Naive B cell (primary cell): ENCODE measurements at regions not wholly inside any gene's neighbourhood (a gene's known extent, or its start where the extent isn't known, plus 50 kb on each side); places are given as distances from the start of the nearest gene placed in this dataset.

Source experiments
- ATAC-seq, 2 donors: fragments of 150-1000 bp; cut with Tn5 transposase; 2 replicates each; pipeline ENCODE4 v1.10.0; 2021; ENCODE audit warnings: low read depth in 2 of 2, mild to moderate bottlenecking in 2 of 2, moderate library complexity in 2 of 2
- DNase-seq: peaks from one replicate; pipeline ENCODE4 v3.0.0; 2022
- H3K27ac Mint-ChIP-seq, 6 donors: one replicate each; pipeline ENCODE4 v1.8.0; 2020 to 2022; ENCODE audit warnings: mild to moderate bottlenecking in 6 of 6, mixed read lengths in 6 of 6, moderate library complexity in 5 of 6, inconsistent platforms in 2 of 6
- H3K27me3 Mint-ChIP-seq, 3 donors: one replicate each; pipeline ENCODE4 v1.8.0; 2021 to 2022; ENCODE audit warnings: mixed read lengths in 3 of 3, mild to moderate bottlenecking in 1 of 3
- H3K36me3 Mint-ChIP-seq, 2 donors: one replicate each; pipeline ENCODE4 v1.8.0; 2020 to 2022; ENCODE audit warnings: mixed read lengths in 2 of 2, inconsistent platforms in 1 of 2, mild to moderate bottlenecking in 1 of 2
- H3K4me1 Mint-ChIP-seq, 3 donors: one replicate each; pipeline ENCODE4 v1.8.0; 2020 to 2022; ENCODE audit warnings: mixed read lengths in 3 of 3, inconsistent platforms in 1 of 3, mild to moderate bottlenecking in 1 of 3, moderate library complexity in 1 of 3
- H3K4me3 Mint-ChIP-seq, 8 donors: one replicate each; pipeline ENCODE4 v1.8.0; 2020 to 2022; ENCODE audit warnings: mild to moderate bottlenecking in 8 of 8, mixed read lengths in 8 of 8, moderate library complexity in 8 of 8, inconsistent platforms in 2 of 8
- H3K9me3 Mint-ChIP-seq, 7 donors: one replicate each; pipeline ENCODE4 v1.8.0; 2020 to 2022; ENCODE audit warnings: mixed read lengths in 7 of 7, mild to moderate bottlenecking in 5 of 7, inconsistent platforms in 2 of 7, moderate library complexity in 1 of 7

DNA sequence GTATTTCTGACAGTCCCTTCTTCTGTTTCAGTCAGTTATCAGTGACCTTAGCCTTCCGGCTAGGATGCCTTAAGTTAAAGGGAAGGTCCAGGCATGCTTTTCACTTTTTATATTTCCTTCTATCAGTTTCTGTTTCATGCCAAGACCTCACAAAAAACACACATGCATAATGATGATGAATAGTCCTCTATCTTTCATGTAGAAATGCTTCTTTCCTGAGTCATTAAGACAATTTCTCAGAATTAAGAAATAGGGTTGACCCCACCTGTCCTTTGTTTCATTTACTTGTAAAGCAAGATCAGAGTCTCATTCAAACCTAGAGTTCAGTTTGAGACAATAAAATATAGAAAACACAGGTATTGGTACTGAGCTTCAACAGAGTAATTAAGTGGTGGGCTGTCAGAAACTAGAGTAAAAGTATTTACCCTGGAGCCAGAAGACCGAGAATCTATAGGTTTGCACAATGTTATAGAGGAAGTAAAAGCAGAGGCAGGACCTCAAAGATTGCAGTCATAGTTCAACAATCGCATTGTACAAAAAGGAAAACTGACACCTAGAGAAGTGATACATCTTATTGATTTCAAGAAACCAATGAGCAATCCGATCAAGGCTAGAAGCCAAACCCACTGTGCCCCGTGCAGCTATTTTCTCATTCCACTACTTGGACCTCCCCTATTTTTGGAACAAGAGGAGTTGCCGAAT lies 118.7 kb upstream of the PUM3 start:
- H3K27ac Mint-ChIP-seq = no peak overlapping the region
- H3K9me3 Mint-ChIP-seq = peaks cover 0 to 2% (median 0%) of the 10 kb centered on the region in 7 donors

DNA sequence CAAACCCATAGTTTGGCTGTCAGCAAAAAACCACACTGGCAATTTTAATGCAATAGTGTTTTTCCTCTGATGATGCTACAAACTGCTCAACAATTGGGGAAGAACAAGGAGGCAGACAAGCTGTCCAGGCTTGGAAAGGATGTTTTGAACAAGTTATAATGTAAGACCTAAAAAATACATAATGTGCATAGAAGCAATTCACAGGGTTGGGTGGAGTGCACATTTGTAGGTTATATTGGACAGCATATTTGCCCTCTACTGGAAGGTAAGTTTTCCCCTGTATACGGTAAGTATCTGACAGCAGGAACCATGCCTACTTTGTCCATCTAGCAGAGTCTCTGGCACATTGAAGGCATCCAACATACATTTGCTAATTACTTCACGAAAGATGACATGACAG lies 114.3 kb upstream of the PUM3 start:
- H3K4me1 Mint-ChIP-seq = no peaks in the 10 kb centered on the region
- H3K27ac Mint-ChIP-seq = no peak overlapping the region
- H3K27me3 Mint-ChIP-seq = peaks cover 0 to 11% (median 9%) of the 10 kb centered on the region in 3 donors
- H3K9me3 Mint-ChIP-seq = peaks cover 0 to 2% (median 0%) of the 10 kb centered on the region in 7 donors
- ATAC-seq = no peak
- no peak for DNase-seq
- H3K36me3 Mint-ChIP-seq = no peaks in the 10 kb centered on the region
- no peak overlapping the region for H3K4me3 Mint-ChIP-seq

More for the DNA sequence above, 118.7 kb upstream of the PUM3 start:
- ATAC-seq = no peak
- Mint-ChIP-seq H3K36me3 (no peaks in the 10 kb centered on the region), H3K4me3 (no peak overlapping the region), H3K27me3 (peaks cover 0 to 6% (median 4%) of the 10 kb centered on the region in 3 donors), H3K4me1 (no peaks in the 10 kb centered on the region)
- DNase-seq = no peak

DNA sequence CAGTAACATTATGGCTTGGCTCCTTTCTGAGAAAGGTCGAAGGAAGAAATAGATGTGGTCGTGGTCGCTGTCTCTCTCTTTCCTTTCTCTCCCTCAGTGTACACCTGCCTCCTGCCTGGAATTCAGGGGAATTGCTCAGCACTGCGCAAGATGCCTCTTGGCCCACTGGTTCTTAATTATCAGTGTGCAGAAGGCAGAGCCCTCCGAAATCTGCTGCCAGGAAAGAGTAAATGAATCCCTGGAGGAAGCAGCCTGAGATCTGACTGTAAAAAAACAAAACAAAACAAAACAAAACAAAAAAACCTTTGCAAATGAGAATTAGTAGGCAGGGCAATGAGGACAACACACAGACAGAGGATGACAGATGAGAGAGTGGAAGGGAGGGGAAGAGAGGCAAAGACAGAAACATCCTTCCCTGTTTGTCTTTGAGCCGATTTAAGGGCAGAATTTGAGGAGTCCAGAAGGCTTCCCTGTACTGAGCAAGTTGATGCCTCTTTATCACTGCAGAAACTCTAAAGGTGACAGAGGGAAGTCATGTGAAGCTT lies 113.8 kb upstream of the PUM3 start:
- Mint-ChIP-seq H3K4me3 (no peak overlapping the region), H3K27me3 (peaks cover 0 to 11% (median 9%) of the 10 kb centered on the region in 3 donors), H3K27ac (no peak overlapping the region), H3K4me1 (no peaks in the 10 kb centered on the region), H3K36me3 (no peaks in the 10 kb centered on the region), H3K9me3 (peaks cover 0 to 2% (median 0%) of the 10 kb centered on the region in 7 donors)
- DNase-seq = no peak
- no peak for ATAC-seq

DNA sequence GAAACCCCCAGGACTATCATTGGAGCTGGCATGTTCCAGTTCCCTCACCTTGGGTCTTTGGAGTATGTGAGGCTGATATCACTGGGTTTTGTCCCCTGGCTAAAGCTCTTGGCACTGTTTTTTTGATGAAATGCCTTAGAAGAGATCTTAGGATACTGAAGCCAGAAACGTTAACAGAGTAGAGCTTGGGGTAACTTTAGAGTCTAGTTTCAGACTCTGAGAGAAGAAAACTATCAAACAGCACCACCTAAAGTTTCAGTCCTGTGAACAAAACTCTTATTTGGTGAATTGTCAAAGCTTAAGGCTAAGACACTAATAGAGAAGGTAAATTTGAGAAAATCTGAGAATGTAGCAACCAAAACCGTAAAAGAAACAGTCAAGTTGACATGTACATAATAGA lies 111.7 kb upstream of the PUM3 start:
- peaks cover 0 to 2% (median 0%) of the 10 kb centered on the region in 7 donors for H3K9me3 Mint-ChIP-seq
- peaks cover 0 to 16% (median 11%) of the 10 kb centered on the region in 3 donors for H3K27me3 Mint-ChIP-seq
- DNase-seq (no peak), ATAC-seq (no peak)
- H3K36me3 Mint-ChIP-seq = no peaks in the 10 kb centered on the region
- no peak overlapping the region for H3K27ac Mint-ChIP-seq
- no peak overlapping the region for H3K4me3 Mint-ChIP-seq
- no peaks in the 10 kb centered on the region for H3K4me1 Mint-ChIP-seq

DNA sequence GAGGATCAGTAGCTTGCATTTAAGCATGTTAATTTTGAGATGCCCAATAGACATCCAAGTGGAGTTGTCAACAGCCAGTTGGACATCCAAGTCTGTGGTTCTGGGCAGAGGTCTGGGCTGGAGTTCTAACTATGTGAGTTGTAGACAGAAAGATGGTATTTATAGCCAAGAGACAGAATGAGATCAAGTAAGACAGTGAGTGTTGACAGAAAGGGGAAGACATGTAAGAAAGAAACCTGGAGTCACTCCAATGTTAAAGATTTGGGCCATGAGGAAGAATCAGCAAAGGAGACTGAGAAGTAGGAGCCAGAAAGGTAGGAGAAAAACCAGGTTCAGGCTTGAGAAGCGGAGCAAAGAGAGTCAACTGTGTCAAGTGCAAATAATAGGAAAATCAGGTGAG lies 95.5 kb upstream of the PUM3 start:
- no peak for ATAC-seq
- peaks cover 0 to 17% (median 4%) of the 10 kb centered on the region in 3 donors for H3K27me3 Mint-ChIP-seq
- no peak for DNase-seq
- no peaks in the 10 kb centered on the region for H3K4me1 Mint-ChIP-seq
- H3K36me3 Mint-ChIP-seq = no peaks in the 10 kb centered on the region
- no peak overlapping the region for H3K27ac Mint-ChIP-seq
- H3K4me3 Mint-ChIP-seq = no peak overlapping the region
- H3K9me3 Mint-ChIP-seq = peaks cover 0 to 10% (median 0%) of the 10 kb centered on the region in 7 donors

DNA sequence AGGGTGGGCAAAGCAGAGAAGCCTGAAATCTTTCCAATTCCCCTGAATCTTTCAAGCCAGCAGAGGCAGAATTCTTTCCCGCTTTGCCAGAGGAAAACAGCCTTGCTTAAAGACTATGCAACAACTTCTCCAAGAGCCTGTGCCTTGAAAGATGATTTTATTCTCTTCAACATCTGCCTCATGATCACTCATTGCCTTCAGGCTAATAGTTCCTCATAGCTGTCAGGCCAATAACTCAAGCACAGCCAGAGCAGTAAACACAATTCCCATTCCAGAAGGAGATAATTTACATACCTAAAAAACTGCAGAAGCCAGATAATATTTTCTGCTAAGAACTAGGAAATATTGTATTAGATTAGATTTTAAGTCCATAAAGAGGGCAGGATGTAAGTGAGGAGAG lies 92.3 kb upstream of the PUM3 start:
- Mint-ChIP-seq H3K4me1 (no peaks in the 10 kb centered on the region), H3K9me3 (peaks cover 0 to 4% (median 0%) of the 10 kb centered on the region in 7 donors), H3K27ac (no peak overlapping the region), H3K36me3 (no peaks in the 10 kb centered on the region), H3K4me3 (no peak overlapping the region), H3K27me3 (peaks cover 0 to 10% (median 2%) of the 10 kb centered on the region in 3 donors)
- DNase-seq (no peak), ATAC-seq (no peak)

DNA sequence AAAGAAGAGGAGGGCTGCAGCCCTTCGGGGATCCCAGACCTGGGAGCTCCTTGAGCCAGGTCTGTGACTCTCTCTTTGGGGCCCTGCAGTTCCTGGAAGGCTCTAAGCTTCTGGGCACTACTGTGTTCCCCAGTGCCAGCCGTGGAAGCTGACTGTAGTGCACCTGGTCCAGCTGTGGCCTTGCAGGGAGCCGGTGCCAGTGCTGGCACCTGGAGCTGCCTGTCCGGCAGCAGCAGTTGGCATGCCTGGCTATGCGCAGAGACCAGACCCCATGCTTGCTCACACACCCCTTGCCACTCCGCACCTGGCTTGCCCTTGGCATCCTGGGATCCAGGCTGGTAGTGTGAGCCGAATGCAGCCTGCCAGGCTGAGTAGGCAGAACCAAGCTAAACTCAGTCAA lies 91.0 kb upstream of the PUM3 start:
- Mint-ChIP-seq H3K27ac (no peak overlapping the region), H3K4me3 (no peak overlapping the region), H3K9me3 (peaks cover 0 to 3% (median 0%) of the 10 kb centered on the region in 7 donors), H3K27me3 (peaks cover 0 to 10% (median 3%) of the 10 kb centered on the region in 3 donors), H3K36me3 (no peaks in the 10 kb centered on the region), H3K4me1 (no peaks in the 10 kb centered on the region)
- ATAC-seq (no peak), DNase-seq (no peak)

DNA sequence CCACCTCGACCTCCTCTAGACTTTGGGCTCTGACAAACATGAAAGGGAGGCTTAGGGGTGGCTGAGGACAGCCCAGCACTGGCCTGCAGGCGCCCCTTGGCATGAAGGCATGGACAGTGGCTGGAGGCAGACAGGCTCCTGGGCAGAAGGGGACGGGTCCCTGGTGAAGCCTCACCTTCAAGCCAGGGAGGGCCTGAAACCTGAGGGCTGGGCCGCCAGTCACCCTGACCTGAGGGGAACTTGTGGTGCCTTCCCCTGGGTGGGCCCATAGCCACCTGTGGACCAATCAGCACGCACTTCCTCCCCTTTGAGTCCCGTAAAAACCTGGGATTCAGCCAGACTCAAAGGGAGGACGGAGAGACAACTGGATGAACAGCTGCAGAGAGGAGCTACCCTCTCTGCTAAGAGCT lies 90.4 kb upstream of the PUM3 start:
- no peaks in the 10 kb centered on the region for H3K4me1 Mint-ChIP-seq
- no peak overlapping the region for H3K27ac Mint-ChIP-seq
- no peak overlapping the region for H3K4me3 Mint-ChIP-seq
- H3K36me3 Mint-ChIP-seq = no peaks in the 10 kb centered on the region
- peaks cover 0 to 8% (median 3%) of the 10 kb centered on the region in 3 donors for H3K27me3 Mint-ChIP-seq
- no peak for ATAC-seq
- no peak for DNase-seq
- H3K9me3 Mint-ChIP-seq = peaks cover 0 to 2% (median 0%) of the 10 kb centered on the region in 7 donors

DNA sequence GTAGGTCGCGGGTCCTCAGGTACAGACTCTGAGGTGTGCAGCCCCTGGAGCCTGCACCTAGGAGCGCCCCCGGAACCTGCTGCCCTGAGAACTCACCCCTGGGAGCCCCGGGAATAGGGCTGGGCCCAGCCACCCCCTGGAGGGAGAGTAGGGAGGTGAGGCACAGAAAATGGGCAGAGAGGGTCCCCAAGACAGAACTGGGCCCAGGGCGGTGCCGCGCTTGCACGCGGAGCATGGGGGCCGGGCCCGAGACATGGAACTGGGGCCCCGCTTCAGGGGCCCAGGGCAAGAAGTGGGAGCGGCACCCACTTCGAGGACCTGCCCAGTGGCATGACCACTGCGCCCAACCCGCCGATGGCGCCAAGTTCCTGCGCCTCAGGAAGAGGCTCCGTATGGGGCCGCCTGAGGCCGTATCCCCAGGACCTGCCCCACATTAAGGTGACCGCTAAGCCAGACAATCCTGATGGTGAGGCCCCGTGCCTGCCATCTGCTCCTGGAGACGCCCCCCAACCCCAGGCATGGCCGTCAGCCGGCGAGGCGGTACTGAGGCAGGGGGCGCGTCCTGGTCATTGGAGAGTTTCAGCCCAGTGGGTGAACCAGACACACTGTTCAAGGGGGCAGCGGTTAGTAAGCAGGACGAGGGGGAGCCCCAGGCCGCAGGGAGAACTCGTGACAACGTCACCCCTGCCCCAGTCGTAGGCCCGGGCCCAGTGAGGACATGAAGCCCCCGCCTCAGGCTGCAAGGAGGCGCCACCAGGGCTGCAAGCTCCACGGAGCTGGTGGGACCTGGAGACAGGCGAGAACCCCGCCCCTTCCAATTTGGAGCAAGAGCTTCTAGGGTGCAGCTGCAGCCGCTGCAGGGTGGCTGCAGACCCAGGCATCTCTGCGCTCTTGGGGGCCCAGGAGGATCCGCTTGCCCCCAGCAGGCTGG lies 89.5 kb upstream of the PUM3 start:
- Mint-ChIP-seq H3K9me3 (peaks cover 0 to 2% (median 0%) of the 10 kb centered on the region in 7 donors), H3K4me3 (no peak overlapping the region), H3K36me3 (no peaks in the 10 kb centered on the region), H3K27me3 (peaks cover 0 to 7% (median 0%) of the 10 kb centered on the region in 3 donors), H3K27ac (no peak overlapping the region), H3K4me1 (no peaks in the 10 kb centered on the region)
- no peak for ATAC-seq
- DNase-seq = no peak

DNA sequence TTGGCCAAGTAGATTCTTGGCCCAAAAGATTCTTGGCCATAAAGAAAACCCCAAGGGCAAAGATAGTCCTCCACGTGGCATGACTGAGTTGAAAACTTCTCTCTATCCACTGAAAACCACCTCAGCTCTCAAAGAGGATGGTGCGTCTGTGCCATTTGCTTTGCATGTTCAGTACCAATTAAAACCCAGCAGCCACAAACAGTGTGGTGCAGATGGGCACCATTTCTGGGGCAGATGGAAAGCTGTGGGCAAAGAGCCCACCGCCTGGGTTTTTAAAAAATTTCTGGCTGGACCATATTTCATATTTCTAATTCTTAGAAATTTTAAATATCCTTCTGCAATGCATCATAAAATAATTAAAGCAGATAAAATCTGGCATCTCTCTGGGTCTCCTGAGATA lies 84.5 kb upstream of the PUM3 start:
- peaks cover 0 to 16% (median 7%) of the 10 kb centered on the region in 7 donors for H3K9me3 Mint-ChIP-seq
- H3K4me3 Mint-ChIP-seq = no peak overlapping the region
- peaks cover 0 to 7% (median 6%) of the 10 kb centered on the region in 3 donors for H3K27me3 Mint-ChIP-seq
- ATAC-seq (no peak), DNase-seq (no peak)
- H3K4me1 Mint-ChIP-seq = no peaks in the 10 kb centered on the region
- no peaks in the 10 kb centered on the region for H3K36me3 Mint-ChIP-seq
- no peak overlapping the region for H3K27ac Mint-ChIP-seq

DNA sequence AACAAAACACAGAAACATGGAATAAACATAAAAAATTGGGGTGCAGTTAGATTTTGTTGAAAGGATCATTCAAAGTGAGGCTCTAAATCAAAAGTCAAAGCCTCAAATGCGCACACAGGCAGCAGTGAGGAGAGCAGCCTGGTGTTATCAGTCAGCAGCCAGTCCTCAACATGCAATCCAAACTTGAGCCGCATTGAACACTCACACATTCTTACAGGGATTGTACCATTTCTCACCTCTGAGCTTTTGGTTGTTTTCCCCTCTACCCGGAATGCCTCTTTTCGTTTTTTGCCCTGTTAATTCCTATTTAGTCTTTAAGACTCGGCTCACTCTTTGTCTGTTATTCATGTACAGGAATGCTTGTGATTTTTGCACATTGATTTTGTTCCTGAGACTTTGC lies 81.1 kb upstream of the PUM3 start:
- no peaks in the 10 kb centered on the region for H3K4me1 Mint-ChIP-seq

DNA sequence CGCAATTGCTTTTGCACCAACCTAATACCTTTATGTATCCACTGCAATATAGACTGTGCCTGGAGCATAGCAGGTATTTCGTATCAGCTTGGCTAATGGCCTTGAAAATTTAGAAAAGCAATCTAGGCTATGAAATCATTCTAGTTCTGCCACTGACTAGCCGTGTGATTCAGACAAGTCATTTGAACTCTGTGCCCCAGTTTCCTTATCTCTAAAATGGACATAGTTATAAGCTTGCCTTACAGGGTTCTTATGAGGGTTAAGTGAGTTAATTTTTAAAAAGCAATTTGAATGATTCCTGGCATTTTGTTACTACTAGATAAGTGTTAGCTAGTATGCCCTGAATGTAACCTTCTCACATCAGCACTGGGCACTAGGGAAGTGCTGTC lies 80.5 kb upstream of the PUM3 start:
- H3K27me3 Mint-ChIP-seq = peaks cover 0 to 12% (median 10%) of the 10 kb centered on the region in 3 donors
- DNase-seq (no peak), ATAC-seq (no peak)
- no peaks in the 10 kb centered on the region for H3K36me3 Mint-ChIP-seq
- no peak overlapping the region for H3K27ac Mint-ChIP-seq
- H3K4me1 Mint-ChIP-seq = no peaks in the 10 kb centered on the region
- peaks cover 0 to 16% (median 7%) of the 10 kb centered on the region in 7 donors for H3K9me3 Mint-ChIP-seq
- no peak overlapping the region for H3K4me3 Mint-ChIP-seq

More for the DNA sequence above, 81.1 kb upstream of the PUM3 start:
- Mint-ChIP-seq H3K36me3 (no peaks in the 10 kb centered on the region), H3K27me3 (peaks cover 0 to 12% (median 11%) of the 10 kb centered on the region in 3 donors), H3K9me3 (peaks cover 0 to 16% (median 7%) of the 10 kb centered on the region in 7 donors), H3K27ac (peak overlapping the region in 1 of 6 donors; percentile 23), H3K4me3 (no peak overlapping the region)
- no peak for DNase-seq
- no peak for ATAC-seq

DNA sequence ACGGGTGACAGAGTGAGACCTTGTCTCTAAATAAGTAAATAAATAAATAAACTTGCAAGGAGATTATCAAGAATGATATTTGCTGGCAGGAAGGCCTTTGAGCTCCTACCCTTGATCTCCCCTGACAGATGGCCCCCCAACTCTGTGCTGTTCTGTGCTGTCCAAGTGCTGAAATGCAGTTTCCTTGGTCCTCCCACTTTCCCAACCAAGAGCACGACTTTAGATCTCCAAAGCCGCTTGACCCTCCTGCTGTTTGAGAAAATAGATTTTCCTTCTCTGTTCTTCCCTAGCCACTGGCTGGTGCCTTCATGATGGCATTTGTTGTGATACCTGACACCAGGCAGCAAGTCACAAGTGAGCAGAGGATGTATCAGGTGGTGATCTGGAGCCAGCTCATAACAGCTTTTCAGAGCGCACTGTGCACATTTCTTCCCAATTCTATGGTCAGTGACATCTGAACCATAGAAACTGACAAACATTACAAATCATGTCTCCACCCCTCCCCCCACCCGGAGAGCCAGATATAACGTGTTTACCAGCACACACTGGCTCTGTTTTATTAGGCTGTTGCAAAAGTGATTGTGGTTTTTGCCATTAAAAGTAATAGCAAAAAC lies 80.0 kb upstream of the PUM3 start:
- Mint-ChIP-seq H3K27me3 (peaks cover 0 to 12% (median 7%) of the 10 kb centered on the region in 3 donors), H3K4me1 (no peaks in the 10 kb centered on the region), H3K36me3 (no peaks in the 10 kb centered on the region), H3K27ac (no peak overlapping the region), H3K9me3 (peaks cover 0 to 16% (median 7%) of the 10 kb centered on the region in 7 donors), H3K4me3 (no peak overlapping the region)
- DNase-seq (no peak), ATAC-seq (no peak)
